Erythroblast (primary cell): ENCODE measurements at regions not wholly inside any gene's neighbourhood (a gene's known extent, or its start where the extent isn't known, plus 50 kb on each side); places are given as distances from the start of the nearest gene placed in this dataset.

ENCODE experiments used
- GATA1 ChIP-seq: IDR thresholded peaks from 2 replicates; pipeline ENCODE4 v1.6.1; 2011; ENCODE audit warnings: low read depth, mild to moderate bottlenecking, control low read depth, low read length, moderate library complexity
- POLR2A ChIP-seq: IDR thresholded peaks from 2 replicates; pipeline ENCODE4 v1.6.1; 2011; ENCODE audit warnings: mild to moderate bottlenecking, low read length

GRCh38 chr12:113537046-113537750 lies 65.5 kb upstream of the LHX5 start:
- TF ChIP-seq POLR2A (no peak), GATA1 (no peak)
